Large intestine (tissue), 3 donors: ENCODE measurements at regions not wholly inside any gene's neighbourhood (a gene's known extent, or its start where the extent isn't known, plus 50 kb on each side); places are given as distances from the start of the nearest gene placed in this dataset.

ENCODE experiments used
- DNase-seq, 2 donors: peaks; one replicate each; pipeline versions ENCODE4 v3.0.0 to v3.0.0-alpha.2; 2013
- H3K27ac ChIP-seq: one replicate; pipeline ENCODE4 v1.5.1; 2013; ENCODE audit warnings: low read length
- H3K27me3 ChIP-seq: 2 replicates; pipeline ENCODE4 v1.6.1; 2013; ENCODE audit warnings: low read length; ENCODE audit not compliant: control insufficient read depth, insufficient read depth
- H3K36me3 ChIP-seq: 2 replicates; pipeline ENCODE4 v1.6.1; 2013; ENCODE audit warnings: low read length; ENCODE audit not compliant: control insufficient read depth, insufficient read depth
- H3K4me1 ChIP-seq: one replicate; pipeline ENCODE4 v1.6.1; 2013; ENCODE audit warnings: low read length; ENCODE audit not compliant: control insufficient read depth, insufficient read depth
- H3K4me3 ChIP-seq: one replicate; pipeline ENCODE4 v1.5.1; 2013; ENCODE audit warnings: low read length
- H3K9me3 ChIP-seq: one replicate; pipeline ENCODE4 v1.6.1; 2013; ENCODE audit warnings: mild to moderate bottlenecking, low read depth, low read length, moderate library complexity; ENCODE audit not compliant: control insufficient read depth
- WGBS: methylation state at CpG from one replicate; pipeline ENCODE4 v1.1.5; 2013; ENCODE audit warnings: low lambda C conversion rate; ENCODE audit not compliant: insufficient coverage; 5-methylcytosine and 5-hydroxymethylcytosine counted together

- no peak for DNase-seq
- Histone ChIP-seq H3K27me3 (no peaks in the 10 kb centered on the region), H3K27ac (no peak overlapping the region), H3K4me3 (no peak overlapping the region), H3K36me3 (no peaks in the 10 kb centered on the region), H3K9me3 (peaks cover 16% of the 10 kb centered on the region), H3K4me1 (no peaks in the 10 kb centered on the region)
- 100% methylated on average over 1 of the region's 8 CpGs for WGBS
Measured at GRCh38 chr9:89254773-89255125, 56.2 kb upstream of the CKS2 start.

GRCh38 chr9:89256225-89256624 lies 54.8 kb upstream of the CKS2 start:
- Histone ChIP-seq H3K9me3 (peaks cover 16% of the 10 kb centered on the region), H3K4me3 (no peak overlapping the region), H3K27ac (no peak overlapping the region), H3K27me3 (no peaks in the 10 kb centered on the region), H3K36me3 (no peaks in the 10 kb centered on the region), H3K4me1 (no peaks in the 10 kb centered on the region)
- 100% methylated on average over 1 of the region's 8 CpGs for WGBS
- DNase-seq: no peak

GRCh38 chr9:89256642-89257041 lies 54.4 kb upstream of the CKS2 start:
- no peaks in the 10 kb centered on the region for H3K4me1 ChIP-seq
- no peaks in the 10 kb centered on the region for H3K36me3 ChIP-seq
- H3K4me3 ChIP-seq: no peak overlapping the region
- no peaks in the 10 kb centered on the region for H3K27me3 ChIP-seq
- H3K9me3 ChIP-seq: peaks cover 16% of the 10 kb centered on the region
- no peak for DNase-seq
- no CpG with 5 or more reads among the region's 8 CpGs for WGBS
- H3K27ac ChIP-seq: no peak overlapping the region

GRCh38 chr9:89260525-89260924 lies 50.5 kb upstream of the CKS2 start:
- H3K9me3 ChIP-seq: no peaks in the 10 kb centered on the region
- no peaks in the 10 kb centered on the region for H3K36me3 ChIP-seq
- DNase-seq: no peak
- no peak overlapping the region for H3K27ac ChIP-seq
- no peak overlapping the region for H3K4me3 ChIP-seq
- no CpG with 5 or more reads among the region's 2 CpGs for WGBS
- H3K4me1 ChIP-seq: no peaks in the 10 kb centered on the region
- no peaks in the 10 kb centered on the region for H3K27me3 ChIP-seq
